HCT116 (cell line): ENCODE measurements at regions not wholly inside any gene's neighbourhood (a gene's known extent, or its start where the extent isn't known, plus 50 kb on each side); places are given as distances from the start of the nearest gene placed in this dataset.

Experiments used
- ATAC-seq: fragments of 200-7000 bp; cut with Tn5 transposase; 2 replicates; pipeline ENCODE4 v1.9.1; 2020; ENCODE audit warnings: mild to moderate bottlenecking, moderate library complexity
- BruUV-seq: library from RNA; stranded (reverse); fragments of 400-500 nt; replicated peaks from 2 replicates; lab custom pipeline; 2021; lab: Mats Ljungman, UMichigan
- CTCF ChIA-PET: fragments of 300-600 bp; sonication (Branson Sonifier 250); formaldehyde crosslinking; loops from one replicate; lab custom pipeline; 2021; ENCODE audit warnings: antibody characterized with exemption; lab: Charles Lee
- POLR2A ChIA-PET: fragments of 300-600, 350-600 bp; sonication (Branson Sonifier 250); formaldehyde crosslinking; loops from one replicate; lab custom pipeline; 2021; ENCODE audit warnings: antibody characterized with exemption; lab: Charles Lee
- RAD21 ChIA-PET, 2 experiments: fragments of 300-600 bp; sonication (Branson Sonifier 250); formaldehyde crosslinking; loops; one replicate each; lab custom pipeline; 2023; ENCODE audit warnings: low total read pairs in 2 of 2; ENCODE audit not compliant: uncharacterized antibody in 2 of 2, unreplicated experiment in 2 of 2, low non-redundant PET in 1 of 2; lab: Charles Lee
- DNase-seq: peaks from one replicate; pipeline ENCODE4 v3.0.0-alpha.2; 2010; ENCODE audit warnings: low read depth, low spot score
- H2AFZ ChIP-seq: fragments of 200-600 bp; shearing (Covaris generic), sonication (generic); 2 replicates; pipeline ENCODE4 v1.6.1; 2017; ENCODE audit warnings: low read depth, mixed run types, mixed read lengths, antibody characterized with exemption, low read length; ENCODE audit not compliant: poor library complexity, severe bottlenecking
- H3K27ac ChIP-seq: 2 replicates; pipeline ENCODE4 v1.5.1; 2012; ENCODE audit warnings: low read depth, low read length
- H3K27me3 ChIP-seq: fragments of 200-600 bp; sonication (generic); 2 replicates; pipeline ENCODE4 v1.6.1; 2016; ENCODE audit warnings: mixed run types, low read length, mixed read lengths; ENCODE audit not compliant: insufficient read depth
- H3K36me3 ChIP-seq, 2 experiments: fragments of 200-500 bp in 1 of 2; fragments of 200-600 bp in 1 of 2; sonication (Bioruptor generic) in 1 of 2; sonication (generic) in 1 of 2; 2 replicates each; pipeline versions ENCODE4 v1.5.1 to v1.6.1; 2014 to 2016; ENCODE audit warnings: low read length in 2 of 2, inconsistent platforms in 1 of 2, mixed read lengths in 1 of 2, mixed run types in 1 of 2; ENCODE audit not compliant: insufficient read depth in 2 of 2, control insufficient read depth in 1 of 2
- H3K4me1 ChIP-seq, 2 experiments: fragments of 200-600 bp in 1 of 2; sonication (generic) in 1 of 2; 2 replicates each; pipeline versions ENCODE4 v1.5.1 to v1.6.1; 2012 to 2017; ENCODE audit warnings: low read length in 2 of 2, inconsistent platforms in 1 of 2, mild to moderate bottlenecking in 1 of 2, mixed read lengths in 1 of 2, mixed run types in 1 of 2, moderate library complexity in 1 of 2; ENCODE audit not compliant: insufficient read depth in 2 of 2, control insufficient read depth in 1 of 2
- H3K4me2 ChIP-seq: fragments of 200-600 bp; sonication (generic); 2 replicates; pipeline ENCODE4 v1.6.1; 2017; ENCODE audit warnings: mixed run types, low read length, mixed read lengths
- H3K4me3 ChIP-seq, 2 experiments: fragments of 200-600 bp in 1 of 2; sonication (generic) in 1 of 2; replicated peaks in 1 of 2; 2 replicates each; pipeline ENCODE4 v1.5.1; 2011 to 2016; ENCODE audit warnings: low read length in 2 of 2, control low read depth in 1 of 2, low read depth in 1 of 2, mild to moderate bottlenecking in 1 of 2, mixed read lengths in 1 of 2, mixed run types in 1 of 2
- H3K79me2 ChIP-seq: fragments of 200-600 bp; sonication (generic); 2 replicates; pipeline ENCODE4 v1.6.1; 2017; ENCODE audit warnings: mild to moderate bottlenecking, mixed run types, low read length, moderate library complexity, mixed read lengths; ENCODE audit not compliant: insufficient read depth
- H3K9ac ChIP-seq: fragments of 200-600 bp; sonication (generic); 2 replicates; pipeline ENCODE4 v1.6.1; 2016; ENCODE audit warnings: low read length, mixed read lengths
- H3K9me2 ChIP-seq: fragments of 200-600 bp; sonication (generic), shearing (Covaris generic); 2 replicates; pipeline ENCODE4 v1.6.1; 2017; ENCODE audit warnings: mixed run types, mild to moderate bottlenecking, moderate library complexity; ENCODE audit not compliant: insufficient read depth
- H3K9me3 ChIP-seq, 2 experiments: fragments of 200-500 bp in 1 of 2; fragments of 200-600 bp in 1 of 2; sonication (Bioruptor generic) in 1 of 2; sonication (generic) in 1 of 2; 2 replicates each; pipeline ENCODE4 v1.6.1; 2014 to 2017; ENCODE audit warnings: low read length in 2 of 2, mixed read lengths in 2 of 2, inconsistent platforms in 1 of 2, low read depth in 1 of 2, mild to moderate bottlenecking in 1 of 2, mixed run types in 1 of 2, moderate library complexity in 1 of 2; ENCODE audit not compliant: control insufficient read depth in 1 of 2, insufficient read depth in 1 of 2
- H4K20me1 ChIP-seq: fragments of 200-600 bp; sonication (generic), shearing (Covaris generic); 2 replicates; pipeline ENCODE4 v1.6.1; 2017; ENCODE audit warnings: mixed run types, mild to moderate bottlenecking, moderate library complexity; ENCODE audit not compliant: insufficient read depth
- ATF3 ChIP-seq: IDR thresholded peaks from 2 replicates; pipeline ENCODE4 v1.6.1; 2012
- CBX3 ChIP-seq: IDR thresholded peaks from 2 replicates; pipeline ENCODE4 v1.6.1; 2012; ENCODE audit warnings: low read depth
- CTCF ChIP-seq, 3 experiments: fragments of 200-600 bp in 1 of 3; sonication (generic) in 1 of 3; IDR thresholded peaks in 2 of 3; conservative IDR thresholded peaks in 1 of 3; 2 replicates each; pipeline ENCODE4 v1.5.1; 2012 to 2017; ENCODE audit warnings: low read depth in 2 of 3, low read length in 2 of 3, antibody characterized with exemption in 1 of 3, borderline replicate concordance in 1 of 3, control low read depth in 1 of 3, mild to moderate bottlenecking in 1 of 3, mixed read lengths in 1 of 3, mixed run types in 1 of 3, moderate library complexity in 1 of 3; ENCODE audit not compliant: insufficient read depth in 1 of 3
- EGR1 ChIP-seq: IDR thresholded peaks from 2 replicates; pipeline ENCODE4 v1.6.1; 2012; ENCODE audit warnings: low read depth
- ELF1 ChIP-seq: IDR thresholded peaks from 2 replicates; pipeline ENCODE4 v1.6.1; 2012; ENCODE audit warnings: low read depth, borderline replicate concordance
- EZH2 ChIP-seq: fragments of 200-600 bp; sonication (generic); IDR thresholded peaks from 2 replicates; pipeline ENCODE4 v1.6.1; 2017; ENCODE audit warnings: antibody characterized with exemption, mixed run types
- EZH2phosphoT487 ChIP-seq: fragments of 200-600 bp; IDR thresholded peaks from 2 replicates; pipeline ENCODE4 v1.6.1; 2018; ENCODE audit warnings: antibody characterized with exemption, borderline replicate concordance
- FOSL1 ChIP-seq: IDR thresholded peaks from 2 replicates; pipeline ENCODE4 v1.6.1; 2012; ENCODE audit warnings: low read depth
- POLR2AphosphoS5 ChIP-seq: IDR thresholded peaks from 2 replicates; pipeline ENCODE4 v1.6.1; 2011; ENCODE audit warnings: mild to moderate bottlenecking, low read depth, low read length, moderate library complexity
- RAD21 ChIP-seq: IDR thresholded peaks from 2 replicates; pipeline ENCODE4 v1.6.1; 2012; ENCODE audit warnings: low read depth, mild to moderate bottlenecking
- SIN3A ChIP-seq: IDR thresholded peaks from 2 replicates; pipeline ENCODE4 v1.6.1; 2012; ENCODE audit warnings: low read depth
- SP1 ChIP-seq: IDR thresholded peaks from 2 replicates; pipeline ENCODE4 v1.6.1; 2012; ENCODE audit warnings: low read depth
- TCF7L2 ChIP-seq: IDR thresholded peaks from 2 replicates; pipeline ENCODE4 v1.7.0; 2011; ENCODE audit warnings: borderline replicate concordance, inconsistent platforms; ENCODE audit not compliant: insufficient read depth, insufficient read length; ENCODE audit errors: extremely low read depth
- YY1 ChIP-seq: IDR thresholded peaks from 2 replicates; pipeline ENCODE4 v1.6.1; 2011; ENCODE audit warnings: low read length, low read depth, moderate library complexity, mild to moderate bottlenecking; ENCODE audit not compliant: insufficient replicate concordance; ENCODE audit errors: extremely low read depth
- ZBTB33 ChIP-seq: IDR thresholded peaks from 2 replicates; pipeline ENCODE4 v1.6.1; 2011; ENCODE audit warnings: mild to moderate bottlenecking, low read length, moderate library complexity; ENCODE audit not compliant: insufficient replicate concordance; ENCODE audit errors: extremely low read depth
- ZFX ChIP-seq: fragments of 450-650 bp; IDR thresholded peaks from 2 replicates; pipeline ENCODE4 v1.6.1; 2017
- intact Hi-C: fragments of 100-400 bp; cut with micrococcal nuclease; formaldehyde crosslinking; loops from 2 replicates; pipeline ENCODE4 v1.10.0; 2022

DNA sequence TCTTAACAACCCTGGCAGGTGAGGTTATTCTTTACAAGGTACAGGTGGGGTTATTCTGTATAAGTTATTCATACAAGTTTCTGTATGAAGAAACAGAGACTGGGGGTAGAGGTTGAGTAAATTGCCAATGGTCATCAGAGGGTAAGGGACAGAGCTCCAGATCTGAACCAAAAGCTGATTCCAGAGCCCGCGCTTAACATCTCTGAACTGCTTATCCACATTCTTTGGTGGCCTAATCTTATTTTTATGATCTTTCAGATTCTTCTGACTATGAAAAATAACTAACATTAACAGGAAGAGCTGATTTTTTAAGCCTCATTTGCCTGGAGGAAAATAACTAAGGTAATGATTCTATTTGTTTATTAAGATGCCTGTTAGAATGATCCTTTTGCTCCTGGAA lies 63.9 kb upstream of the BARHL2 start (continued):
- TF ChIP-seq TCF7L2 (no peak), EGR1 (no peak), EZH2 (no peak), SP1 (no peak)
- TF ChIP-seq, all 23 proteins: peak for 0

GRCh38 chr1:90779573-90779972 lies 62.5 kb upstream of the BARHL2 start:
- H4K20me1 ChIP-seq: no peaks in the 10 kb centered on the region
- POLR2A ChIA-PET: no interaction called here
- no peaks in the 10 kb centered on the region for H3K79me2 ChIP-seq
- intact Hi-C loops: no loop called here
- CTCF ChIA-PET: no interaction called here
- no peaks in the 10 kb centered on the region for H3K9me3 ChIP-seq
- H2AFZ ChIP-seq: no peak overlapping the region
- no peak overlapping the region for H3K27ac ChIP-seq
- H3K27me3 ChIP-seq: no peaks in the 10 kb centered on the region
- no peak overlapping the region for H3K4me3 ChIP-seq
- no peak for ATAC-seq
- DNase-seq: no peak
- H3K9me2 ChIP-seq: no peaks in the 10 kb centered on the region
- no TSS peak for BruUV-seq
- RAD21 ChIA-PET: no interaction called here
- TF ChIP-seq ZFX (no peak), CBX3 (no peak), CTCF (IDR thresholded peaks at IDR 0.05 in 2 of 3, conservative IDR thresholded peaks at IDR 0.05 in 1 of 3; ENCODE audit: borderline replicate concordance in 1 of 3, insufficient read depth in 1 of 3, low read depth in 2 of 3, low read length in 2 of 3) (no peak), RAD21 (no peak), YY1 (no peak), ELF1 (no peak), SP1 (no peak), TCF7L2 (no peak), POLR2AphosphoS5 (no peak), ATF3 (no peak), FOSL1 (no peak), ZBTB33 (no peak), EZH2phosphoT487 (no peak), SIN3A (no peak)
- H3K9ac ChIP-seq: no peak overlapping the region
- no peaks in the 10 kb centered on the region for H3K4me1 ChIP-seq
- H3K36me3 ChIP-seq: no peaks in the 10 kb centered on the region
- no peak overlapping the region for H3K4me2 ChIP-seq
